PC-3 (cell line): ENCODE measurements at regions not wholly inside any gene's neighbourhood (a gene's known extent, or its start where the extent isn't known, plus 50 kb on each side); places are given as distances from the start of the nearest gene placed in this dataset.

Experiments used
- CTCF ChIP-seq: fragments of 300-600 bp; sonication (generic); conservative IDR thresholded peaks from 2 replicates; pipeline ENCODE4 v1.5.1; 2017; ENCODE audit warnings: antibody characterized with exemption, low read depth, mild to moderate bottlenecking, low read length
- EZH2phosphoT487 ChIP-seq: fragments of 300-600 bp; sonication (generic); IDR thresholded peaks from 2 replicates; pipeline ENCODE4 v1.6.1; 2018; ENCODE audit warnings: mild to moderate bottlenecking, antibody characterized with exemption, low read length, borderline replicate concordance

GRCh38 chr5:163938595-163938994, 433.2 kb downstream of the MAT2B start:
- TF ChIP-seq CTCF (no peak), EZH2phosphoT487 (no peak)
